ENCODE measurements at regions not wholly inside any gene's neighbourhood (a gene's known extent, or its start where the extent isn't known, plus 50 kb on each side); places are given as distances from the start of the nearest gene placed in this dataset.

DNA sequence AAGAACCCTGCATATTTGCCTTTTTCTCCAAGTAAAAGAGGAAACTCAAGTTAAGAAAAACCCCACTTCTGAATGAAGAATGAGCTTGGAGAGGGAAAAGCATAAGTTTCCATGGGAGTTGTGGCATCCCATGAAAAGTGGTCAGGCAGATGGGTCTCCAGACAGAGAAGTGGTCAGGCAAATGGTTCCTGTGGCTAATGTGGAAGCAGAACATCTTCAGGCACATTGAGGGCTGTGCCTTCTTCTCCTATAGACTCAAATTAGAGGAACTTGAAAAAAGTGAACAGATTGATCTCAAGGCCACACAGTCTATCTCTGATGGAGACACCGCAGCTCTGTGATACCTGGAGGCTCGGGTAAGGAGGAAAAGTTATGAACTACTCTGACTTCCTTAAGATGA is 55.7 kb upstream of the KIRREL1 start:
- H3K36me3 ChIP-seq (replicated peaks; ENCODE audit: low read depth, low read length): no peaks in the 10 kb centered on the region
- H3K4me1 ChIP-seq (ENCODE audit: low read length): no peaks in the 10 kb centered on the region
- H3K79me2 ChIP-seq (ENCODE audit: low read length): no peaks in the 10 kb centered on the region
- no peak overlapping the region for H3K4me3 ChIP-seq (ENCODE audit: low read length)
- H3K27ac ChIP-seq (ENCODE audit: low read length): no peak overlapping the region
- no peak overlapping the region for H3K9ac ChIP-seq (ENCODE audit: low read length)
- TF ChIP-seq, protein P1, sequence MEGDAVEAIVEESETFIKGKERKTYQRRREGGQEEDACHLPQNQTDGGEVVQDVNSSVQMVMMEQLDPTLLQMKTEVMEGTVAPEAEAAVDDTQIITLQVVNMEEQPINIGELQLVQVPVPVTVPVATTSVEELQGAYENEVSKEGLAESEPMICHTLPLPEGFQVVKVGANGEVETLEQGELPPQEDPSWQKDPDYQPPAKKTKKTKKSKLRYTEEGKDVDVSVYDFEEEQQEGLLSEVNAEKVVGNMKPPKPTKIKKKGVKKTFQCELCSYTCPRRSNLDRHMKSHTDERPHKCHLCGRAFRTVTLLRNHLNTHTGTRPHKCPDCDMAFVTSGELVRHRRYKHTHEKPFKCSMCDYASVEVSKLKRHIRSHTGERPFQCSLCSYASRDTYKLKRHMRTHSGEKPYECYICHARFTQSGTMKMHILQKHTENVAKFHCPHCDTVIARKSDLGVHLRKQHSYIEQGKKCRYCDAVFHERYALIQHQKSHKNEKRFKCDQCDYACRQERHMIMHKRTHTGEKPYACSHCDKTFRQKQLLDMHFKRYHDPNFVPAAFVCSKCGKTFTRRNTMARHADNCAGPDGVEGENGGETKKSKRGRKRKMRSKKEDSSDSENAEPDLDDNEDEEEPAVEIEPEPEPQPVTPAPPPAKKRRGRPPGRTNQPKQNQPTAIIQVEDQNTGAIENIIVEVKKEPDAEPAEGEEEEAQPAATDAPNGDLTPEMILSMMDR (IDR thresholded peaks at IDR 0.05; ENCODE audit: low read depth, low read length): no peak
- TF ChIP-seq EZH2phosphoT487 (IDR thresholded peaks at IDR 0.05; ENCODE audit: low read depth): no peak
- no peak overlapping the region for H2AFZ ChIP-seq (ENCODE audit: low read depth, low read length)
- H3K9me3 ChIP-seq (ENCODE audit: insufficient read depth, low read length): no peaks in the 10 kb centered on the region
- no peak overlapping the region for H3K4me2 ChIP-seq (ENCODE audit: low read length)
- peaks cover 39% of the 10 kb centered on the region for H3K27me3 ChIP-seq (ENCODE audit: low read depth, low read length)
- no peaks in the 10 kb centered on the region for H4K20me1 ChIP-seq (ENCODE audit: insufficient read depth, low read length)

DNA sequence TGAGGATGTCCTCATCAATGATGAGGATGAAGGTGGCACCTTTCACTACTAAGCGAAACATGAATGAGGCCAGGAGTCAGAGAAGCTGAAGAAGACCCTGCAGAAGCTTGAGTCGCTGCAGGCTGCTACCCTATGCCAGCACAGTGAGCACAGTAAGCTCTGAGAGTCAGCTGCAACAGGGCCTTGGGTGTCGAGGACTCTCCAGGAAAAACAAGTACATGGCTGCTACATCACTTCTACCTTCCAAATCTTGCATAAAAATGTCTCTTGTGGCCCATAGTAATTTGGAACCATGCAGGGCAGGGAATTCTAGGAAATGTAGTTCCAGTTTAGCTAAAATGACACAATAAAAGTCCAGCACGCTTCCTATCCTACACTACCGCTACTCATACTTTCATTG is 51.5 kb upstream of the KIRREL1 start:
- peaks cover 12% of the 10 kb centered on the region for H3K4me1 ChIP-seq (ENCODE audit: low read length)
- peaks cover 51% of the 10 kb centered on the region for H3K27me3 ChIP-seq (ENCODE audit: low read depth, low read length)
- no peaks in the 10 kb centered on the region for H3K79me2 ChIP-seq (ENCODE audit: low read length)
- H2AFZ ChIP-seq (ENCODE audit: low read depth, low read length): no peak overlapping the region
- H3K27ac ChIP-seq (ENCODE audit: low read length): no peak overlapping the region
- no peak overlapping the region for H3K9ac ChIP-seq (ENCODE audit: low read length)
- TF ChIP-seq, protein P1 (IDR thresholded peaks at IDR 0.05; ENCODE audit: low read depth, low read length): no peak
- no peak for TF ChIP-seq EZH2phosphoT487 (IDR thresholded peaks at IDR 0.05; ENCODE audit: low read depth)
- no peak overlapping the region for H3K4me2 ChIP-seq (ENCODE audit: low read length)
- no peaks in the 10 kb centered on the region for H3K36me3 ChIP-seq (replicated peaks; ENCODE audit: low read depth, low read length)
- H4K20me1 ChIP-seq (ENCODE audit: insufficient read depth, low read length): 0 out of 2 replicates have a peak, but pooled peaks cover 4% of the 10 kb centered on the region
- no peak overlapping the region for H3K4me3 ChIP-seq (ENCODE audit: low read length)
- no peaks in the 10 kb centered on the region for H3K9me3 ChIP-seq (ENCODE audit: insufficient read depth, low read length)

Measured in OCI-LY3 (cell line).